ENCODE measurements at regions not wholly inside any gene's neighbourhood (a gene's known extent, or its start where the extent isn't known, plus 50 kb on each side); places are given as distances from the start of the nearest gene placed in this dataset.

DNA sequence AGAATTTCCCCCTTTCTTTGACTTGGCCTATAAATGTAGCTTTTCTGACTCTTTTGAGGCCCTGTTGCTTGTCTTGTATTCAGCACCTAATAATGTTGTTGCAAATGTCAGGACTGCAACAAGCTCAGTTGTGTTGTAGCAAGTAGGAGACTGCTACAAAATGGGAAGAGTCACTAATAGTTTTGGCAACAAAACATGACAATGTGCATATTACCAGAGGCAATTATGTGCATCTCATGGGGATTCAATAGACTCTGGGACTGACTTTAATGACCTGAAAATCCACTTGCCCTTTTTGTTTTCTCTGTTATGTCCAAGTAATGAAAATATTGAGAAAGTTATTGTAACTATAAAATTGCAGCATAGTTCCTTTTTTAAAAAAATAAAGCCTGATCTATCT lies 368.4 kb downstream of the OSTF1 start:
- TF ChIP-seq POLR2A (IDR thresholded peaks at IDR 0.05; ENCODE audit: borderline replicate concordance, extremely low read depth, insufficient read depth, insufficient read length) (no peak), CTCF (IDR thresholded peaks at IDR 0.05 in 2 of 3, conservative IDR thresholded peaks at IDR 0.05 in 1 of 3; ENCODE audit: borderline replicate concordance in 1 of 3, insufficient read depth in 1 of 3, low read depth in 2 of 3, low read length in 2 of 3) (no peak), EZH2phosphoT487 (IDR thresholded peaks at IDR 0.05; ENCODE audit: borderline replicate concordance) (no peak), ZFX (IDR thresholded peaks at IDR 0.05) (no peak), JUND (IDR thresholded peaks at IDR 0.05) (no peak), YY1 (IDR thresholded peaks at IDR 0.05; ENCODE audit: extremely low read depth, insufficient replicate concordance, low read depth, low read length) (no peak), EZH2 (IDR thresholded peaks at IDR 0.05) (no peak), MAX (IDR thresholded peaks at IDR 0.05) (no peak)
- TF ChIP-seq, protein P1, sequence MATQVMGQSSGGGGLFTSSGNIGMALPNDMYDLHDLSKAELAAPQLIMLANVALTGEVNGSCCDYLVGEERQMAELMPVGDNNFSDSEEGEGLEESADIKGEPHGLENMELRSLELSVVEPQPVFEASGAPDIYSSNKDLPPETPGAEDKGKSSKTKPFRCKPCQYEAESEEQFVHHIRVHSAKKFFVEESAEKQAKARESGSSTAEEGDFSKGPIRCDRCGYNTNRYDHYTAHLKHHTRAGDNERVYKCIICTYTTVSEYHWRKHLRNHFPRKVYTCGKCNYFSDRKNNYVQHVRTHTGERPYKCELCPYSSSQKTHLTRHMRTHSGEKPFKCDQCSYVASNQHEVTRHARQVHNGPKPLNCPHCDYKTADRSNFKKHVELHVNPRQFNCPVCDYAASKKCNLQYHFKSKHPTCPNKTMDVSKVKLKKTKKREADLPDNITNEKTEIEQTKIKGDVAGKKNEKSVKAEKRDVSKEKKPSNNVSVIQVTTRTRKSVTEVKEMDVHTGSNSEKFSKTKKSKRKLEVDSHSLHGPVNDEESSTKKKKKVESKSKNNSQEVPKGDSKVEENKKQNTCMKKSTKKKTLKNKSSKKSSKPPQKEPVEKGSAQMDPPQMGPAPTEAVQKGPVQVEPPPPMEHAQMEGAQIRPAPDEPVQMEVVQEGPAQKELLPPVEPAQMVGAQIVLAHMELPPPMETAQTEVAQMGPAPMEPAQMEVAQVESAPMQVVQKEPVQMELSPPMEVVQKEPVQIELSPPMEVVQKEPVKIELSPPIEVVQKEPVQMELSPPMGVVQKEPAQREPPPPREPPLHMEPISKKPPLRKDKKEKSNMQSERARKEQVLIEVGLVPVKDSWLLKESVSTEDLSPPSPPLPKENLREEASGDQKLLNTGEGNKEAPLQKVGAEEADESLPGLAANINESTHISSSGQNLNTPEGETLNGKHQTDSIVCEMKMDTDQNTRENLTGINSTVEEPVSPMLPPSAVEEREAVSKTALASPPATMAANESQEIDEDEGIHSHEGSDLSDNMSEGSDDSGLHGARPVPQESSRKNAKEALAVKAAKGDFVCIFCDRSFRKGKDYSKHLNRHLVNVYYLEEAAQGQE (IDR thresholded peaks at IDR 0.05; ENCODE audit: low read depth), result no peak
